Mesothelial cell of epicardium (in vitro differentiated cells): ENCODE measurements at regions not wholly inside any gene's neighbourhood (a gene's known extent, or its start where the extent isn't known, plus 50 kb on each side); places are given as distances from the start of the nearest gene placed in this dataset.
"Not testable (repeated sequence)": the region's sequence is repeated elsewhere in the genome, so short reads cannot be mapped to it uniquely, and the experiment has no call there.

Experiments used
- DNase-seq, 2 experiments: peaks; one replicate each; pipeline ENCODE4 v3.0.0; 2021; ENCODE audit warnings: low spot score in 2 of 2; ENCODE audit not compliant: unreplicated experiment in 2 of 2
- H3K27ac Mint-ChIP-seq: 2 replicates; pipeline ENCODE4 v1.8.0; 2021; ENCODE audit warnings: mixed read lengths
- H3K27me3 Mint-ChIP-seq: 2 replicates; pipeline ENCODE4 v1.8.0; 2021; ENCODE audit warnings: low read depth, mixed read lengths
- H3K36me3 Mint-ChIP-seq: 2 replicates; pipeline ENCODE4 v1.8.0; 2021; ENCODE audit warnings: mixed read lengths
- H3K4me1 Mint-ChIP-seq: 2 replicates; pipeline ENCODE4 v1.8.0; 2021; ENCODE audit warnings: mixed read lengths
- H3K4me3 Mint-ChIP-seq: 2 replicates; pipeline ENCODE4 v1.8.0; 2021; ENCODE audit warnings: mild to moderate bottlenecking, moderate library complexity, mixed read lengths
- H3K9me3 Mint-ChIP-seq: 2 replicates; pipeline ENCODE4 v1.8.0; 2021; ENCODE audit warnings: mixed read lengths
- TF ChIP-seq, protein P1 (sequence below): fragments of 200-600 bp; sonication (generic); IDR thresholded peaks from one replicate; pipeline ENCODE4 v1.5.0; 2021; ENCODE audit warnings: antibody characterized with exemption; ENCODE audit not compliant: unreplicated experiment

DNA sequence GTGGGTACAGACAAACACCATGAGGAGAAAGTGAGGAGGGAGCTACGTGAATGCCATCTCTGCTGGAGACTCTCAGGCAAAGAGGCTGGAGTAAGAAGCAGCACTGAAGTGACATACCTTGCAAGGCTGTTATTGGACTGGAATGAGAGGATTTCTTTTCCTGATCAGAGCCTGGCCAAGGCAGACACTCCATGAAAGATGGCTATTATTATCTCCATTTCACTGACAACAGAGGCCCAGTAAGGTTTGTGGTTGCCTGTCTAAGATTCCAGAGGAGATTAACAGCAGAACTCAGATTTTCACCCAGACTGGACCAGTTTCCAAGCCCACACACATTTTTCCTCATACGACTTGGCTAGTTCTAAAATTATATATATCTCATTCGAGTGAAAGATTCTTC, 162.0 kb upstream of the EOLA2 start:
- no peak overlapping the region for H3K4me3 Mint-ChIP-seq

DNA sequence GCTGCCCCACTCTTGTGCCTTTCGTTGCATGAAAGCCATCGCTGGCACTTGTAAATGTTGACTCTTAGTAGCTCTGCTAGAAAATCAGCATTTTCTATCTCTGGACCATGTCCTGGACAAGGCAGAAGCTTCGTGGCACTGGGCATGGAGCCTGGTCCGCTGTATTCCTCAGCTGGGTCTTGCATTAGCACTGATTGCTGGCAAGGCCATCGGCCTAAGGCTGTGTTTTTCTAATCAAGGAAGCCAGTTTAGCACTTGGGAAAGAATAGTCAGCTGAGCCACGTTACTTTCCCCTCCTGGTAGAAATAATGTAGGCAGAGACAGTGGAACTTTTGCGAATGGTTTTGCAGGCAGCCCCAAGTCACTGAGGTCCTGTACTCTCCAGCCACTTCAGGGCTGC, 180.2 kb upstream of the EOLA2 start:
- Mint-ChIP-seq H3K4me1 (no peaks in the 10 kb centered on the region), H3K27me3 (peaks cover 6% of the 10 kb centered on the region), H3K27ac (no peak overlapping the region), H3K36me3 (no peaks in the 10 kb centered on the region), H3K4me3 (no peak overlapping the region), H3K9me3 (peaks cover 31% of the 10 kb centered on the region)
- DNase-seq: no peak
- TF ChIP-seq, protein P1, sequence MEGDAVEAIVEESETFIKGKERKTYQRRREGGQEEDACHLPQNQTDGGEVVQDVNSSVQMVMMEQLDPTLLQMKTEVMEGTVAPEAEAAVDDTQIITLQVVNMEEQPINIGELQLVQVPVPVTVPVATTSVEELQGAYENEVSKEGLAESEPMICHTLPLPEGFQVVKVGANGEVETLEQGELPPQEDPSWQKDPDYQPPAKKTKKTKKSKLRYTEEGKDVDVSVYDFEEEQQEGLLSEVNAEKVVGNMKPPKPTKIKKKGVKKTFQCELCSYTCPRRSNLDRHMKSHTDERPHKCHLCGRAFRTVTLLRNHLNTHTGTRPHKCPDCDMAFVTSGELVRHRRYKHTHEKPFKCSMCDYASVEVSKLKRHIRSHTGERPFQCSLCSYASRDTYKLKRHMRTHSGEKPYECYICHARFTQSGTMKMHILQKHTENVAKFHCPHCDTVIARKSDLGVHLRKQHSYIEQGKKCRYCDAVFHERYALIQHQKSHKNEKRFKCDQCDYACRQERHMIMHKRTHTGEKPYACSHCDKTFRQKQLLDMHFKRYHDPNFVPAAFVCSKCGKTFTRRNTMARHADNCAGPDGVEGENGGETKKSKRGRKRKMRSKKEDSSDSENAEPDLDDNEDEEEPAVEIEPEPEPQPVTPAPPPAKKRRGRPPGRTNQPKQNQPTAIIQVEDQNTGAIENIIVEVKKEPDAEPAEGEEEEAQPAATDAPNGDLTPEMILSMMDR: no peak

More for the DNA sequence above, 162.0 kb upstream of the EOLA2 start:
- TF ChIP-seq, protein P1: no peak
- Mint-ChIP-seq H3K27ac (no peak overlapping the region), H3K36me3 (no peaks in the 10 kb centered on the region), H3K4me1 (peaks cover 5% of the 10 kb centered on the region), H3K27me3 (no peaks in the 10 kb centered on the region), H3K9me3 (peaks cover 49% of the 10 kb centered on the region)
- DNase-seq: no peak

DNA sequence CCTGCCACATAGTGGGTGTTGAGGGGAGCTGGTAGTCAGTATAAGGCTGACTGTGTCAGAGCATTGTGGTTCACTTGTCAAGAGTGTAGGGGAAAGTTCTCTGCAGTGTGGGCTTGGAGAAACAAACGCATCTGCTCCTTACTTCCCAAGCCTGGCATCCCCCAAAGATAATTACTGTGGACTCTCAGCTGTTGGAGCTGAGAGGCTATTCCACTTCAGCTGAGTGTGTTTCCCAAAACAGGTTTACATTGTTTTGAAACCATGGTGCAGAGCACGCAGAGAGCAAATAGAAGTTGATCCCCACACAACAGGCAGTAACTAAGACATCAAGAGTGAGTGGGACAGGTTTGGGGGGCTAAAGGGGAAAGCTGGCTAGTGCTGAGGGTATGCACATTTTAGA, 181.0 kb upstream of the EOLA2 start:
- H3K9me3 Mint-ChIP-seq: peaks cover 39% of the 10 kb centered on the region
- no peak overlapping the region for H3K27ac Mint-ChIP-seq
- no peaks in the 10 kb centered on the region for H3K36me3 Mint-ChIP-seq
- H3K27me3 Mint-ChIP-seq: peaks cover 4% of the 10 kb centered on the region
- no peak for DNase-seq
- H3K4me1 Mint-ChIP-seq: no peaks in the 10 kb centered on the region
- TF ChIP-seq, protein P1: no peak
- no peak overlapping the region for H3K4me3 Mint-ChIP-seq

DNA sequence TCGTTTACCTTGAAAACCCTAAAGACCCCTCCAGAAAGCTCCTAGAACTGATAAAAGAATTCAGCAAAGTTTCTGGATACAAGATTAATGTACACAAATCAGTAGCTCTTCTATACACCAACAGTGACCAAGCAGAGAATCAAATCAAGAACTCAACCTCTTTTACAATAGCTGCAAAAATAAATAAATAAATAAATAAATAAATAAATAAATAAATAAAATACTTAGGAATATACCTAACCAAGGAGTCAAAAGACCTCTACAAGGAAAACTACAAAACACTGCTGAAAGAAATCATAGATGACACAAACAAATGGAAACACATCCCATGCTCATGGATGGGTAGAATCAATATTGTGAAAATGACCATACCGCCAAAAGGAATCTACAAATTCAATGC, 186.8 kb upstream of the EOLA2 start:
- not testable (repeated sequence) for H3K27me3 Mint-ChIP-seq, DNase-seq, H3K4me3 Mint-ChIP-seq, H3K4me1 Mint-ChIP-seq, H3K36me3 Mint-ChIP-seq, H3K27ac Mint-ChIP-seq
- H3K9me3 Mint-ChIP-seq: peaks cover 46% of the 10 kb centered on the region

DNA sequence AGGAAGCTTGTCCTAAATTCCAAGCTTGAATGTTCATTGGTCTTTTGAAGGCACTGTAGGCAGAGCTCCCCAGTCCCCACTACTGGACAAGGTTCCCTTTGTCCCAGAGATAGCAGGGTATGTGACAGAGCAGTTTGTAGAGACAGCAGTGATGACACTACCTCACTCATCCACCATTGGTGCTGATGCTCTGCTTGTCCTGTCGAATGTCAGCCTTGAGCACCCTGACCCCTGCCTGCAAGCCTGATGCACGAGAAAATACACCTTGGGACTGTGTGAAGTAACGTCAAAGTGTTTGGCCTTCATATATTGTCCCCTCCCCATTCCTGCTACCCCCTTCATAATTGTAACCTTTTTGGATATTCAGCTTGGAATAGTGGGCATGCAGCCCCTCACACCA, 188.9 kb upstream of the EOLA2 start:
- peaks cover 2% of the 10 kb centered on the region for H3K27me3 Mint-ChIP-seq

DNA sequence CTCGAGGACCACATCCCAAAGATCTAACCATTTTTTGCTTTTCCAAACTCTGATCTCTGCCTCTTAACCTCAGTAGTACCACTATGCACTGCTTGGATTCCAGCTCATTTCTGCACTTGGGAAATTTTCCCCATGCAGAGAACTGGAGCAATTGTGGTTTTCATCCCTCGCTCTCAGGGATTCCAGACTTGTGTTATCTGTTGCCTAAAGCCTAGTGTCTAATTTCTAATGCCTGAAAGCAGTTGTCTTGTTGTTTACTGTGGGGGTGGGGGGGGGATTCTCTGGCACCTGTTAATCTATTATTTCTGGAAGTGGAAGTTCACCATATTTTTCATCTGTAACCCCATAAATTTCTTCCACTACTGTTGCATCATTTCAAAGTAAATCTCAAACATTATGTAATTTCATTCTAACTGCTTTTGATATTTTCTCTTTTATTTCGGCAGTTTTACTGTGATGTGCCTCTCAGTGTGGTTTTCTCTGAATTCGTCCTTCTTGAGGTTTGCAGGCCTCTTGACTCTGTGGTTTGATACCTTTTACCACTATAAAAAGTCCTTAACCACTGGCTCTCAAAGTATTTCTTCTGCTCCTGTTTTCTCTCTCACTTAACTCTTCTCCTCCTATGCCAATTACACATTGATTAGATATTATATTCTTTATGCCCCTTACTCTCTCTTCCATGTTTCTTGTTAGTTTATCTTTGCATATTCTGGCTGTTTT, 205.6 kb upstream of the EOLA2 start:
- H3K4me1 Mint-ChIP-seq: no peaks in the 10 kb centered on the region

More for the DNA sequence above, 188.9 kb upstream of the EOLA2 start:
- peaks cover 43% of the 10 kb centered on the region for H3K9me3 Mint-ChIP-seq
- no peak overlapping the region for H3K27ac Mint-ChIP-seq
- H3K4me3 Mint-ChIP-seq: no peak overlapping the region
- no peak for DNase-seq
- TF ChIP-seq, protein P1: no peak
- no peaks in the 10 kb centered on the region for H3K36me3 Mint-ChIP-seq
- H3K4me1 Mint-ChIP-seq: no peaks in the 10 kb centered on the region

More for the DNA sequence above, 205.6 kb upstream of the EOLA2 start:
- TF ChIP-seq, protein P1: no peak
- peaks cover 43% of the 10 kb centered on the region for H3K9me3 Mint-ChIP-seq
- no peak for DNase-seq
- H3K4me3 Mint-ChIP-seq: no peak overlapping the region
- no peaks in the 10 kb centered on the region for H3K36me3 Mint-ChIP-seq
- no peak overlapping the region for H3K27ac Mint-ChIP-seq
- H3K27me3 Mint-ChIP-seq: no peaks in the 10 kb centered on the region
